ENCODE measurements at regions not wholly inside any gene's neighbourhood (a gene's known extent, or its start where the extent isn't known, plus 50 kb on each side); places are given as distances from the start of the nearest gene placed in this dataset.

- no peak for DNase-seq (ENCODE audit: low read depth in 1 of 2, low spot score in 1 of 2)
Measured at GRCh38 chr5:174159327-174160114, 114.0 kb downstream of the NSG2 start.

- DNase-seq (ENCODE audit: low read depth in 1 of 2, low spot score in 1 of 2): no peak
Measured at GRCh38 chr5:174165406-174165805, 119.9 kb downstream of the NSG2 start.

- no peak for DNase-seq (ENCODE audit: low read depth in 1 of 2, low spot score in 1 of 2)
Measured at GRCh38 chr5:174166231-174167079, 120.9 kb downstream of the NSG2 start.

- DNase-seq (ENCODE audit: low read depth in 1 of 2, low spot score in 1 of 2): no peak
Measured at GRCh38 chr5:174167080-174167910, 121.8 kb downstream of the NSG2 start.

DNA sequence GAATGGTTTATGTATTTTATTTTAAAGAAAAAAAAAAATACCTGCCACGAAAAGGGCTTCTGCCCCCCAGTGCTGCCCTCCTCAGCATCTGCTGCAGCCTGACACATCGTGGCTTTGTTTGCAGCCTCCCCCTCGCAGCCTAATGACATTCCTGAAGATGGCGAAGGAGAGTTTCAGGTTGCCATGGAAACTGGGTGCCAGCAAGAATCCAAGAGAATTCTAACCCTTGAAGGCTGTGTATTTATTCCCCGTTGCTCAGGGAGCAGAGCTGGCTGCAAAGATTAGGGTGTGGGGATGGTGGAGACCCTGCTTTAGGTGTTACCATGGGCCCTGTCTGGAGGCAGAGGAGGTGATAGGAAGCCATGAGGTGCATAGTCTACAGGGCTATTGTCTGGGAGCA, 126.6 kb downstream of the NSG2 start:
- no peak for DNase-seq (ENCODE audit: low read depth in 1 of 2, low spot score in 1 of 2)

DNA sequence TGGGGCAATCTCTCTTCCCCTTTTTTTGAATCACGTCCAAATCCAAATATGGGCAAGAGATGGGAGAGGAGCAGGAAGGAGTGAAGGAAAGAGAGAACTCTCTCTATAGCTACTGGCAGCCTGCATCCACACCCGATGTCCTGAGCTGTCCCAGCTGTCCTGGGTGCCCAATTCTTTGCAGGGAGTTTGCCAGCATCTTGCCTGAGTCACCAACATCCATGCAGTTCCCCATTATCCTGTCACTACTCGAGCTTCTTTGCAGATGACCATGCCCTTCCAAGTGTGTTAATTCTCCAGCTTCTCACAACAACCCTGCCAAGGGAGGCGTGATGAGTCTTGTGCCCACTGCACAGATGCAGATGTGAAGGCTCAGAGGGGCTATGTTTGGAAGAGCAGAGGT, 127.1 kb downstream of the NSG2 start:
- no peak for DNase-seq (ENCODE audit: low read depth in 1 of 2, low spot score in 1 of 2)

GRCh38 chr5:174173766-174174165, 128.3 kb downstream of the NSG2 start:
- DNase-seq (ENCODE audit: low read depth in 1 of 2, low spot score in 1 of 2): no peak

- no peak for DNase-seq (ENCODE audit: low read depth in 1 of 2, low spot score in 1 of 2)
Measured at GRCh38 chr5:174175716-174176268, 130.3 kb downstream of the NSG2 start.

DNA sequence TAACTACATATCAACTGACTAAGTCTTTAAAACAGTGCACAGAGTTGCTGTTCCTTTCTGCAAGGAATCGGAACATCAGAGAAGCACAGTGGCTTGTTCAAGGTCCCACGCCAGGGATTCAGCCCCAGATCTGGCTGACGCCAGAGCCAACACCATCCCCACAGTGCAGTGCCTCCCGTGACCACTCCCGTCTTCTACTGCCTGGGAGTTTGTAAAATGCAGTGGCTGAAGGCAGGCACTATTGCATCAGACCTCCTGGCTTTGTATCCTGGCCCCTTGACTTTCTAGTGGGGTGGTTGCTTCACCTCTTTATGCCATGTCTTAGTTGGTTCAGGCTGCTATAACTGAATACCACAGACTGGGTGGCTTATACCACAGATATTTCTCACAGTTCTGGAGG, 131.0 kb downstream of the NSG2 start:
- DNase-seq (ENCODE audit: low read depth in 1 of 2, low spot score in 1 of 2): no peak

DNA sequence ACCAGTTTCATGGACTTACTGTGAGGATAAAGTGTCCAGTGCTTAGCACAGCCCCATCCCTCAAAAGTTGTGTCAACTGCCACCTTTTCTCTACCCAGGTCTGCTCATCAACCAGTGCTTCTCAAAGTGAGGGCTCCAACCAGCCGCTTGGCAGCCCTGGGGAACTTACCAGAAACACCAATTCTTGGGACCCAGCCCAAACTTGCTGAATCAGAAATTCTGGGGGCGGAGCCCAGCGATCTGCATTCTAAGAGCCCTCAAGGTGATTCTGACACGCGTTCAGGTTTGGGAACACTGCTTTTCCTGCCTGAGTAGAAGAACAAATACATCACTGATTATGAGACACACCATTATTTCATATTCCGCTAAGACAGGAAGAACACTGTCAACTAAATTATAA, 132.0 kb downstream of the NSG2 start:
- no peak for DNase-seq (ENCODE audit: low read depth in 1 of 2, low spot score in 1 of 2)

DNA sequence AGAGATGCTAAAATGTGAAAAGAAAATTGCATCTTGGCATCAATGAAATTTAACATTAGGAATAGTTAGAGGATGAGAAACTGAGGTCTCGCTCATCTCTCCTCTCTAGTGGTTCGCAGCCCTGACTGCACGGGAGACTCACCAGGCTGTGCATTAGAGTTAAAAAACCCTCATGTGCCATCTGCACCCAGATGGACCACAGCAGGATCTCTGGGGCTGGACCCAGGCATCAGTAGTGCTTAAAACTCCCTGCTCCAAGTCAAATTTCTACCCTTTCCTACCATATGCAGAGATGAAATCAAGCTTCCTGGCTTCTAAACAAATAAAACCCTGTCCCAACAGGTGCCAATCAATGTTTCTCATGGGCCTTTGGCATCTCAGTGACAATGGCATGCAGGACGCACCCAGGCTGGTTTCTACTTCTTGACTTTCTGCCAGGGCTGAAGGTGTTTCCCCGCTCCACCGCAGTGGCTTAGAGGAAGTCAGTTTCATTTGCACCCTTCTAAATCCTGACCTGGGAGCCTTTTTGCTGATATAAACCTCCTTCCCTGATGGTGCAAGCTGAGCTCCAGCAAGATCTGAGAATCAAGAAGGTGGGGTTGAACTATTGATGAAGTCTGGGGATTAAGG, 132.6 kb downstream of the NSG2 start:
- DNase-seq (ENCODE audit: low read depth in 1 of 2, low spot score in 1 of 2): no peak

DNA sequence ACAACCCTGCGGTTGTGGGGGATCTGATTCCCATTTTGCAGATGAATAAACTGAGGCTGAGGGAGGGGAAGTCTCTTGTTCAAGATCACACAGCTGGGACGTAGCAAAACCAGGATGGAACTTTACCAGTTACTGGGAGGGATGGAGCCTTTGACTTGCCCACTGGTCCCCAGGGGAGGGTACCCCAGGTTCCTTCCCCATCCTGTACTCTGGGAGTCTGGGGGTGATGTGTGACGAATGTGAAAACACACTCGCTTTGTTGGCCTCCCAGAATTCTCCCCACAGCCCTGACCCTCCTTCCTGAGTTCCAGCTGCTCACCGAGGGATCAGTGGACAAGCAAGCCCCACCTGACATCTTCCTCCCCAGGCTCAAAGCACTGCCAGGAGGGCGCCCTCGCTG, 135.1 kb downstream of the NSG2 start:
- no peak for DNase-seq (ENCODE audit: low read depth in 1 of 2, low spot score in 1 of 2)

- no peak for DNase-seq (ENCODE audit: low read depth in 1 of 2, low spot score in 1 of 2)
Measured at GRCh38 chr5:174182111-174182510, 136.6 kb downstream of the NSG2 start.

DNA sequence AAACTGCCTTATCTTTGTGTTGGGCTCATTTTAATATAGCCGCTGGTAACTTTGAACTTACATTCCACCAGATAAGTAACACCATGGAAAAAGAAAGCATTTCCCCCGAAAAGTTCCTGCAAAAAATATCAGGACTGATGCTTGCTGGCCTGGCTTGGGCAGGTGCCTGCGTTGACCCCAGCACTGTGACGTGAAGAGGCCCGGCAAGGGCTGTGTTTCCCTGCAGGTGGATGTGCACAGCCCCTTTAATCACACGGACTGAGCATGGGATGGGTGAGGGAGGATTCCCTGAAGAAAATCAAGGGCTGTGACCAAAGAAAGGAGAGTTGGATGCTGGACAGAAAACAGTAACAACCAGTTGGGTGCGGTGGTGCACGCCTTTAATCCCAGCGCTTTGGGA, 138.2 kb downstream of the NSG2 start:
- DNase-seq (ENCODE audit: low read depth in 1 of 2, low spot score in 1 of 2): no peak

DNA sequence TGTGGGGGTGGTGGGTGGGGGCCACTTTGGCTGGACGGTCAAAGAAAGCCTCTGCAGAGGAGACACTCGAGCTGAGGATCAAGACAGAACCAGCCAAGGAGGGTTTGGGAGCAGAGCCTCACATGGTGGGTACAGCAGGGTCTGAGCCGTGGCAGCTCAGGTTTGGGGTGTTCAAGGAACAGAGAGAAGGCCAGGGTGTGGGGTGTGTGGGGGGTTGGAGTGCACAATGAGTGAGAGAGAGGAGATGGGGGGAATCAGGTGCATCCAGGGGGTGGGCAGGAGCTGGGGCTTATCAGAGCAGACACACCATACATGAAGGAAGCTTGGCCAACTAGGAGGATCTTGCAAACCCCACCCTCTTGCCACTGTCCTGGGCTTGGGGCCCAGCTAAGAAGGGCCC, 140.0 kb downstream of the NSG2 start:
- no peak for DNase-seq (ENCODE audit: low read depth in 1 of 2, low spot score in 1 of 2)

DNA sequence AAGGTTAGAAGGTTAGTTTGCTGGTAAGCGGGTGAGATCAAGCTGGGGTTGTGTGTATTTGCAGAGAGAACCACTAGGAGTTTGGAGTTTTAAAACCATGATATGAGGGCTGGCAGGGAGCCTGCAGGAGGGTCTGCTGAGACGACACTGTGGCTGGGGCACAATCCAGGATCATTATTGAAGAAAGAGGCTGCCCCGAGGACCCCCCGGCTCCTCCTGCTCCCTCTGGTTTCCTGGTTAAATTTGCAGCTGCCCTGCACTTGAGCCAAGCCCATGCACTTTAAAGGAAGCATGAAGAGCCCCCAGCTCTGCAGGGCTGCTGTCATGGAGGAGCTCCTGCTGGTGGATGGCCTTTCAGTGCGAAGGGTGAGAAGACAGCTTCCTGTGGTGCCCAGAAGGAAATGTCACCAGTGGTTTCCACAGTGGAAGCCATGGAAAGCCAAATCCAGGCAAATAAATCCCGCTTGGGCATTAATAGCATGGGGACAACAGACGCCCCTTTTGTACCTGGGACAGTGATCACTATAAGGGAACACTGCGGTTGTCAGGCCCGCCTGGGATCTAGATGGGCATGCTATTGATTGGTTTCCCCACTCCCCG, 140.7 kb downstream of the NSG2 start:
- DNase-seq (ENCODE audit: low read depth in 1 of 2, low spot score in 1 of 2): no peak

GRCh38 chr5:174187001-174187400, 141.5 kb downstream of the NSG2 start:
- no peak for DNase-seq (ENCODE audit: low read depth in 1 of 2, low spot score in 1 of 2)

GRCh38 chr5:174187481-174187880, 142.0 kb downstream of the NSG2 start:
- no peak for DNase-seq (ENCODE audit: low read depth in 1 of 2, low spot score in 1 of 2)

GRCh38 chr5:174188295-174188694, 142.8 kb downstream of the NSG2 start:
- DNase-seq (ENCODE audit: low read depth in 1 of 2, low spot score in 1 of 2): no peak

Data from activated T-helper 1 cell treated with anti-CD3 and anti-CD28 coated beads, Interleukin-2, amount 50 U/mL, for 16 hours (primary cell).